Vagina (tissue), 2 donors: ENCODE measurements at regions not wholly inside any gene's neighbourhood (a gene's known extent, or its start where the extent isn't known, plus 50 kb on each side); places are given as distances from the start of the nearest gene placed in this dataset.

Source experiments
- DNase-seq, 2 donors: peaks; one replicate each; pipeline ENCODE4 v3.0.0-alpha.2; 2017; ENCODE audit errors: extremely low spot score in 2 of 2
- H3K27ac ChIP-seq: fragments of 200-600 bp; sonication (generic); one replicate; pipeline ENCODE4 v1.5.1; 2019
- H3K27me3 ChIP-seq: fragments of 200-600 bp; sonication (generic); one replicate; pipeline ENCODE4 v1.5.1; 2019
- H3K36me3 ChIP-seq, 2 donors: fragments of 200-600 bp; sonication (generic); one replicate each; pipeline ENCODE4 v1.5.1; 2017 to 2019
- H3K4me1 ChIP-seq: fragments of 200-600 bp; sonication (generic); one replicate; pipeline ENCODE4 v1.5.1; 2019
- H3K4me3 ChIP-seq, 2 donors: fragments of 200-600 bp; sonication (generic); 1 replicate in 1 of 2; 2 replicates in 1 of 2; pipeline ENCODE4 v1.5.1; 2016 to 2019
- H3K9me3 ChIP-seq: fragments of 200-600 bp; sonication (generic); one replicate; pipeline ENCODE4 v1.5.1; 2019
- CTCF ChIP-seq, 3 experiments: fragments of 450-650 bp in 2 of 3; fragments of 200-600 bp in 1 of 3; sonication (generic) in 1 of 3; IDR thresholded peaks; one replicate each; pipeline ENCODE4 v1.5.1; 2017 to 2019; ENCODE audit warnings: antibody characterized with exemption in 3 of 3, mild to moderate bottlenecking in 2 of 3, moderate library complexity in 2 of 3
- POLR2A ChIP-seq, 2 donors: fragments of 450-650 bp; IDR thresholded peaks; one replicate each; pipeline ENCODE4 v1.6.1; 2017; ENCODE audit warnings: antibody characterized with exemption in 2 of 2, mild to moderate bottlenecking in 2 of 2, moderate library complexity in 2 of 2
- POLR2AphosphoS5 ChIP-seq, 2 donors: sonication (generic); formaldehyde crosslinking; IDR thresholded peaks; one replicate each; pipeline ENCODE4 v1.9.0; 2017; ENCODE audit warnings: antibody characterized with exemption in 2 of 2, mild to moderate bottlenecking in 2 of 2, low read depth in 1 of 2; ENCODE audit not compliant: insufficient read depth in 1 of 2
- intact Hi-C: fragments of 100-400 bp; cut with DNase I; formaldehyde crosslinking; loops from one replicate; pipeline ENCODE4 v1.15.1; 2023

DNA sequence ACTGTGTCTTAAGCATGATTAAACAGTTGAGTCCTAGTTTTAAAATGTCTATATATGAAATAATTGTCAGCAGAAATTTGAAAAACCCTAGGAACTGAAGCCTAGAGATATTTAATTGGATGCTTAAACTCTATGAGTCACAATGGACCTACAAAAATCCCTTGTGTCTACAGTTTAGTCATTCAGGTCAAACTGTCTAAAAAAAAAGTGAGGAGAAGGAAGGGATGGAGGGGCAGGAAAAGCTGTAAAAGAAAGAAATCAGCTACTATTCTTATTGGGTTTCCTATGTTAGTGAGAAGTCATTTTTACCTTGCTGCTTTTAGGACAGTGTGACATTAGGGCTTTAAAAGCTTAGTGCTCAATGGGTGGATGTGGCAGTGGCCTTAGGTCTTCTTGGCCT is 406.1 kb upstream of the FZD8 start:
- no peaks in the 10 kb centered on the region for H3K27me3 ChIP-seq
- TF ChIP-seq CTCF (IDR thresholded peaks at IDR 0.05) (no peak), POLR2A (IDR thresholded peaks at IDR 0.05) (no peak), POLR2AphosphoS5 (IDR thresholded peaks at IDR 0.05; ENCODE audit: insufficient read depth in 1 of 2, low read depth in 1 of 2) (no peak)
- H3K36me3 ChIP-seq: no peaks in the 10 kb centered on the region

DNA sequence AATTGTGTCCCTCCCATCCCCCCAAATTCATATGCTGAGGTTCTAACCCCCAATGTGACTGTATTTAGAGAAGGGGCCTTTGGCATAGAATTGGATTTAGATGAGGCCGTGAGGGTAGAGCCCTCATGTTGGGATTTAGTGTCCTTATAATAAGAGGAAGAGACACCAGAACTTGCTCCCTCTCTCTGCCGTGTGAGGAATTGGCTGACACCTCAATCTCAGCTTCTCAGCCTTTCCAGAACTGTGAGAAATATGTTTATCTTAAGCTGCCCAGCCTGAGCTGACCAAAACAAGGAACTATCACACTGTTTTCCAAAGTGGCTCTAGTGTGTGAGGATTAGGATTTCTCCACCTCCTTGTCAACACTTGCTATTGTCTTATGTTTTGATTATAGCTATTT is 400.0 kb upstream of the FZD8 start:
- Histone ChIP-seq H3K27me3 (no peaks in the 10 kb centered on the region), H3K27ac (no peak overlapping the region), H3K9me3 (no peaks in the 10 kb centered on the region), H3K36me3 (no peaks in the 10 kb centered on the region), H3K4me3 (no peak overlapping the region), H3K4me1 (no peaks in the 10 kb centered on the region)
- TF ChIP-seq POLR2AphosphoS5 (IDR thresholded peaks at IDR 0.05; ENCODE audit: insufficient read depth in 1 of 2, low read depth in 1 of 2) (no peak), POLR2A (IDR thresholded peaks at IDR 0.05) (no peak), CTCF (IDR thresholded peaks at IDR 0.05) (no peak)
- intact Hi-C loops: no loop called here
- DNase-seq: no peak

More for the DNA sequence above, 406.1 kb upstream of the FZD8 start:
- DNase-seq: no peak
- Histone ChIP-seq H3K27ac (no peak overlapping the region), H3K4me3 (no peak overlapping the region), H3K9me3 (no peaks in the 10 kb centered on the region), H3K4me1 (no peaks in the 10 kb centered on the region)
- intact Hi-C loops: no loop called here

DNA sequence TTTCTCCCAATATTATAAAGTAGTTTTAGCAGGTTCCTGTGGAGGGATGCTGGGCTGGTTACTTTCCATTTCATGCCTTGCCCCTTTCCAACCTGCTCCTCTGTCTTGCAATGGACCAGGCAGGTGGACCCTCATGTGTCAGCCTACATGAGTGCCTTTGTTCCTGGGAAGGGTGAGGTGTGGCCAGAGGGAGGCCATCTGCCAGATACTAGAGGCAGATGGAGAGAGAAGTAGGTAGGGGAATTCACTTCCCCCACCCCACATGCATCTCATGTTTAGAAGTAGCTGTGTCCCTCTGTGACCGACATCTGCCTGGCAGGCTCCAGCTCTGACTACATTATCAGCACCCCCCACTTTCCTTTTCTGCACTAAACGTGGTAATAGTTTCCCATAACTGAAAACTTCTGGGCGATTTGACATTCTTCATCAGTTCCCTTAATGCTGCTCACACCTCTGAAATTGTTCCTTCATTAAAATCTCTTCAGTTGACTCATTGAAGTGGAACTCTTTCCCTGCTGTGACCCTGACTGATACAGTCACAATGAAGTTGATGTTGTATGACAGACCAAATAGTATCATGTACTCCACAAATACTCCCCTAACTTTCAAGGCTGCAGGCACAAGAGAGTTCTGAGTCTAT is 396.3 kb upstream of the FZD8 start:
- intact Hi-C loops: no loop called here
- TF ChIP-seq CTCF (IDR thresholded peaks at IDR 0.05) (no peak), POLR2AphosphoS5 (IDR thresholded peaks at IDR 0.05; ENCODE audit: insufficient read depth in 1 of 2, low read depth in 1 of 2) (no peak), POLR2A (IDR thresholded peaks at IDR 0.05) (no peak)
- Histone ChIP-seq H3K27ac (no peak overlapping the region), H3K27me3 (no peaks in the 10 kb centered on the region), H3K36me3 (no peaks in the 10 kb centered on the region), H3K4me1 (no peaks in the 10 kb centered on the region), H3K4me3 (no peak overlapping the region), H3K9me3 (no peaks in the 10 kb centered on the region)
- no peak for DNase-seq

DNA sequence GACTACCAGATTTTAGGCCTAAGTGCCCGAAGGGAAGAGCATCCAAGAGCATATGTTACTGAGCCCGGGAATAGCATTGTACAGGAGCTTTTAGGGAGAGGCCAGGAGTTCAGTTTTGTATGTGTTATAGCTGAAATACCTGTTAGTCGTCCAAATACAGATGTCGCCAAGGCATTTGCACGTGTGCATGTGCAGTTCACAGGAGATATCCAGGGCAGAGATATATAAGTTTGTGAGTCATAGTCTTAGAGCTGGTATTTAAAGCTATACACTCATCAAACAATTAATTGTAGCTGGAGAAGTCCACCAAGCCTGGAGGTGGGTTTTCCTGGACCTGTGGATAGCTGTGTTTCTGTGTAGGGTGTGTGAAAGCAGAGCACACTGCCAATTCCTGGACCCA is 394.0 kb upstream of the FZD8 start:
- intact Hi-C loops: no loop called here
- no peak for DNase-seq
- TF ChIP-seq POLR2A (IDR thresholded peaks at IDR 0.05) (no peak), POLR2AphosphoS5 (IDR thresholded peaks at IDR 0.05; ENCODE audit: insufficient read depth in 1 of 2, low read depth in 1 of 2) (no peak), CTCF (IDR thresholded peaks at IDR 0.05) (no peak)
- no peak overlapping the region for H3K4me3 ChIP-seq
- no peaks in the 10 kb centered on the region for H3K9me3 ChIP-seq
- H3K27ac ChIP-seq: no peak overlapping the region
- H3K4me1 ChIP-seq: no peaks in the 10 kb centered on the region
- no peaks in the 10 kb centered on the region for H3K27me3 ChIP-seq
- H3K36me3 ChIP-seq: no peaks in the 10 kb centered on the region

GRCh38 chr10:36033808-36034207 is 391.7 kb upstream of the FZD8 start:
- H3K4me1 ChIP-seq: no peaks in the 10 kb centered on the region
- no peaks in the 10 kb centered on the region for H3K27me3 ChIP-seq
- no peaks in the 10 kb centered on the region for H3K9me3 ChIP-seq
- no peak overlapping the region for H3K4me3 ChIP-seq
- no peak overlapping the region for H3K27ac ChIP-seq
- H3K36me3 ChIP-seq: no peaks in the 10 kb centered on the region
- TF ChIP-seq CTCF (IDR thresholded peaks at IDR 0.05): no peak
- intact Hi-C loops: no loop called here
- no peak for DNase-seq
